HCT116 (cell line): ENCODE measurements at regions not wholly inside any gene's neighbourhood (a gene's known extent, or its start where the extent isn't known, plus 50 kb on each side); places are given as distances from the start of the nearest gene placed in this dataset.

ENCODE experiments used
- CEBPB ChIP-seq: IDR thresholded peaks from 2 replicates; pipeline ENCODE4 v1.6.1; 2012; ENCODE audit warnings: low read depth
- POLR2A ChIP-seq: IDR thresholded peaks from 2 replicates; pipeline ENCODE4 v1.7.0; 2011; ENCODE audit warnings: borderline replicate concordance; ENCODE audit not compliant: insufficient read depth, insufficient read length; ENCODE audit errors: extremely low read depth
- TF ChIP-seq, protein P1 (sequence below), 3 experiments: fragments of 200-600 bp in 1 of 3; sonication (generic) in 1 of 3; IDR thresholded peaks in 2 of 3; conservative IDR thresholded peaks in 1 of 3; 2 replicates each; pipeline ENCODE4 v1.5.1; 2012 to 2017; ENCODE audit warnings: low read depth in 2 of 3, low read length in 2 of 3, antibody characterized with exemption in 1 of 3, borderline replicate concordance in 1 of 3, control low read depth in 1 of 3, mild to moderate bottlenecking in 1 of 3, mixed read lengths in 1 of 3, mixed run types in 1 of 3, moderate library complexity in 1 of 3; ENCODE audit not compliant: insufficient read depth in 1 of 3

DNA sequence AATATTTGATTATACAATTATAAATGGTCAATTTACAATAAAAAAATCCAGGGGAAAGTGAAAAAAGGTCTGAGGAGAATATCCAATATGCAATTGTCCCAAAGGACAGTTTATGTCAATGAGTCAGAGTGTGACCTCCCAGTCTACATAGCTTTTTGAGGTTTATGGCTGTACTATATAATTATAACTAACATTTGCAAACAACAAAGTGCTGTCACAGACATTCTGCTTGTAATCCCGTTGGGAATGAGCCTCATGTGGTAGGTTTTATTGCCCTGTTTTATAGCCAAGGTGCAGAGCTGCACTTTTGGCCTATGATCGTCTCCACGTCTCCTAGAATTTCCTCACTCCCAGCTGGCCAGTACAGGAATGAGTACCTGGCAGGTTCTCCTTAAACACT, 103.8 kb downstream of the ADSS2 start:
- TF ChIP-seq CEBPB (no peak), POLR2A (no peak)
- TF ChIP-seq, protein P1, sequence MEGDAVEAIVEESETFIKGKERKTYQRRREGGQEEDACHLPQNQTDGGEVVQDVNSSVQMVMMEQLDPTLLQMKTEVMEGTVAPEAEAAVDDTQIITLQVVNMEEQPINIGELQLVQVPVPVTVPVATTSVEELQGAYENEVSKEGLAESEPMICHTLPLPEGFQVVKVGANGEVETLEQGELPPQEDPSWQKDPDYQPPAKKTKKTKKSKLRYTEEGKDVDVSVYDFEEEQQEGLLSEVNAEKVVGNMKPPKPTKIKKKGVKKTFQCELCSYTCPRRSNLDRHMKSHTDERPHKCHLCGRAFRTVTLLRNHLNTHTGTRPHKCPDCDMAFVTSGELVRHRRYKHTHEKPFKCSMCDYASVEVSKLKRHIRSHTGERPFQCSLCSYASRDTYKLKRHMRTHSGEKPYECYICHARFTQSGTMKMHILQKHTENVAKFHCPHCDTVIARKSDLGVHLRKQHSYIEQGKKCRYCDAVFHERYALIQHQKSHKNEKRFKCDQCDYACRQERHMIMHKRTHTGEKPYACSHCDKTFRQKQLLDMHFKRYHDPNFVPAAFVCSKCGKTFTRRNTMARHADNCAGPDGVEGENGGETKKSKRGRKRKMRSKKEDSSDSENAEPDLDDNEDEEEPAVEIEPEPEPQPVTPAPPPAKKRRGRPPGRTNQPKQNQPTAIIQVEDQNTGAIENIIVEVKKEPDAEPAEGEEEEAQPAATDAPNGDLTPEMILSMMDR (IDR thresholded peaks at IDR 0.05 in 2 of 3, conservative IDR thresholded peaks at IDR 0.05 in 1 of 3; ENCODE audit: borderline replicate concordance in 1 of 3, insufficient read depth in 1 of 3, low read depth in 2 of 3, low read length in 2 of 3) = no peak
